ENCODE measurements at regions not wholly inside any gene's neighbourhood (a gene's known extent, or its start where the extent isn't known, plus 50 kb on each side); places are given as distances from the start of the nearest gene placed in this dataset.
"Not testable (repeated sequence)": the region's sequence is repeated elsewhere in the genome, so short reads cannot be mapped to it uniquely, and the experiment has no call there.

GRCh38 chr3:20322085-20322484 lies 136.1 kb upstream of the SGO1 start:
- Mint-ChIP-seq H3K4me1 (ENCODE audit: low read depth) (no peaks in the 10 kb centered on the region), H3K4me3 (no peak overlapping the region), H3K9me3 (no peaks in the 10 kb centered on the region), H3K27me3 (no peaks in the 10 kb centered on the region), H3K36me3 (ENCODE audit: low read depth) (no peaks in the 10 kb centered on the region), H3K27ac (no peak overlapping the region)
- no peak for DNase-seq

- Mint-ChIP-seq H3K4me3 (no peak overlapping the region), H3K27ac (no peak overlapping the region), H3K27me3 (no peaks in the 10 kb centered on the region), H3K4me1 (ENCODE audit: low read depth) (no peaks in the 10 kb centered on the region), H3K36me3 (ENCODE audit: low read depth) (no peaks in the 10 kb centered on the region), H3K9me3 (no peaks in the 10 kb centered on the region)
- no peak for DNase-seq
Measured at GRCh38 chr3:20321391-20322047, 135.5 kb upstream of the SGO1 start.

GRCh38 chr3:20320489-20320888 lies 134.5 kb upstream of the SGO1 start:
- Mint-ChIP-seq H3K27me3 (no peaks in the 10 kb centered on the region), H3K27ac (no peak overlapping the region), H3K9me3 (no peaks in the 10 kb centered on the region), H3K36me3 (ENCODE audit: low read depth) (no peaks in the 10 kb centered on the region), H3K4me1 (ENCODE audit: low read depth) (no peaks in the 10 kb centered on the region), H3K4me3 (no peak overlapping the region)
- no peak for DNase-seq

DNA sequence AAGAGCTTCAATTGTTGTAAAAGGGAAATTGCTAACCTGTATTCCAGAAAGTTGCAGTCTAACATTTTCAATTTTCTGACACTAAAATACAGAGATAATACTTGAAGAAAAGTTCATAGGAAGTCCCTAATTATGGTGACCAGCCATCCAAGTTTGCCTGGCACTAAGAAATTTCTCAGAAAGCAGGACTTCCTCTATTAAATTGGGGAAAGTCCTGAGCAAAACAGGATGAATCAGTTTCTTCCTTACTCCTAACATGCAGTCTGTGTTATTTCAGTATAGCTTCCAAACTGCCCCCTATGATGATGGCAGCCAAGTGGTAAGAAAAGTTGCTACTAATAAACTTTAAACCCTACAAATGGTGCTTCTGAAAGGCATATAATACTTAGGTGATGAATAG lies 133.5 kb upstream of the SGO1 start:
- no peaks in the 10 kb centered on the region for H3K27me3 Mint-ChIP-seq
- H3K36me3 Mint-ChIP-seq (ENCODE audit: low read depth): no peaks in the 10 kb centered on the region
- no peaks in the 10 kb centered on the region for H3K4me1 Mint-ChIP-seq (ENCODE audit: low read depth)
- H3K27ac Mint-ChIP-seq: no peak overlapping the region
- no peak for DNase-seq
- H3K4me3 Mint-ChIP-seq: no peak overlapping the region
- H3K9me3 Mint-ChIP-seq: no peaks in the 10 kb centered on the region

DNA sequence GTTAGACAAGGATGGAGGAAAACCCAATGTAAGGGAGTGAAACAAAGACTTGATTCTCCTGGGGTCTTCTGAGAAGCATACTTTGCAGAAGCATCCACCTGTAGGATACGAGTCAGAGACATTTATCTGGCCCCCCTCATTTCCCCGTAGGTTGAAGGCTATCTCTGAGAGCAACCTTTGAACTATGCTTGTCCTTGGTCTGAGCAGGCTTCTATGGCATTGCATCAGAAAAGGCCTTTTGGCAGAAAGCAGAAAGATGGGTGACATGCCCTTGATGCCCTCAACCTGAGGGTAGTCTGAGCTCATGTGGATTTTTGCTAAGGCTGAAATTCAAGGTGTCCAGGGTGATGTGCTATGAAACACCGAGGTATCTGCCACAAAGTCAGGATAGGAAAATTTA lies 131.6 kb upstream of the SGO1 start:
- Mint-ChIP-seq H3K4me1 (ENCODE audit: low read depth) (no peaks in the 10 kb centered on the region), H3K9me3 (no peaks in the 10 kb centered on the region), H3K27ac (no peak overlapping the region), H3K4me3 (no peak overlapping the region), H3K36me3 (ENCODE audit: low read depth) (no peaks in the 10 kb centered on the region), H3K27me3 (no peaks in the 10 kb centered on the region)
- no peak for DNase-seq

DNA sequence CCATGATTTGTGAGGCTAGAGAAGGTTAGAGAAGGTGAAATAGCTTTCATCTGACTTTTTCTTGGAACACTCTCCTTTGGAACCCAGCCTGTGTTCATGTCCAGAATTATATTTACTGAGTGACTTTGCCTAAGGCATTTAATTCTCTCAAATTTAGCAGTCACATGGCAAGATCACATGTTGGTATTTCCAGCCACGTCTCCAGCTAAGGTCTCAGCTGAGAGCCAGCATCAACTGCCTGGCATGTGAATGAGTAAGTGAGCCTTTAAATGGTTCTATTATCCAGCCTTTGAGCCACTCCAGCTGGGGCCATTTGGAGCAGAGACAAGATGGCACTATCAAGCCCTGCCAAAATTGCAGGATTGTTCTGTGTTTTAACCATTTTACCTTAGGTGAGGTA lies 130.2 kb upstream of the SGO1 start:
- H3K36me3 Mint-ChIP-seq (ENCODE audit: low read depth): no peaks in the 10 kb centered on the region
- H3K27ac Mint-ChIP-seq: no peak overlapping the region
- no peaks in the 10 kb centered on the region for H3K4me1 Mint-ChIP-seq (ENCODE audit: low read depth)

GRCh38 chr3:20310629-20311028 lies 124.6 kb upstream of the SGO1 start:
- DNase-seq: no peak
- H3K27ac Mint-ChIP-seq: no peak overlapping the region
- no peaks in the 10 kb centered on the region for H3K27me3 Mint-ChIP-seq
- H3K36me3 Mint-ChIP-seq (ENCODE audit: low read depth): no peaks in the 10 kb centered on the region
- no peak overlapping the region for H3K4me3 Mint-ChIP-seq
- H3K4me1 Mint-ChIP-seq (ENCODE audit: low read depth): no peaks in the 10 kb centered on the region
- H3K9me3 Mint-ChIP-seq: no peaks in the 10 kb centered on the region

More for the DNA sequence above, 130.2 kb upstream of the SGO1 start:
- no peak for DNase-seq
- Mint-ChIP-seq H3K4me3 (no peak overlapping the region), H3K27me3 (no peaks in the 10 kb centered on the region), H3K9me3 (no peaks in the 10 kb centered on the region)

GRCh38 chr3:20307383-20307782 lies 121.4 kb upstream of the SGO1 start:
- Mint-ChIP-seq H3K27me3 (no peaks in the 10 kb centered on the region), H3K4me3 (no peak overlapping the region), H3K4me1 (ENCODE audit: low read depth) (no peaks in the 10 kb centered on the region), H3K36me3 (ENCODE audit: low read depth) (no peaks in the 10 kb centered on the region), H3K9me3 (no peaks in the 10 kb centered on the region), H3K27ac (no peak overlapping the region)
- no peak for DNase-seq

GRCh38 chr3:20305647-20306046 lies 119.6 kb upstream of the SGO1 start:
- Mint-ChIP-seq H3K27me3 (no peaks in the 10 kb centered on the region), H3K36me3 (ENCODE audit: low read depth) (no peaks in the 10 kb centered on the region), H3K4me1 (ENCODE audit: low read depth) (no peaks in the 10 kb centered on the region), H3K4me3 (no peak overlapping the region), H3K27ac (no peak overlapping the region), H3K9me3 (no peaks in the 10 kb centered on the region)
- DNase-seq: no peak

DNA sequence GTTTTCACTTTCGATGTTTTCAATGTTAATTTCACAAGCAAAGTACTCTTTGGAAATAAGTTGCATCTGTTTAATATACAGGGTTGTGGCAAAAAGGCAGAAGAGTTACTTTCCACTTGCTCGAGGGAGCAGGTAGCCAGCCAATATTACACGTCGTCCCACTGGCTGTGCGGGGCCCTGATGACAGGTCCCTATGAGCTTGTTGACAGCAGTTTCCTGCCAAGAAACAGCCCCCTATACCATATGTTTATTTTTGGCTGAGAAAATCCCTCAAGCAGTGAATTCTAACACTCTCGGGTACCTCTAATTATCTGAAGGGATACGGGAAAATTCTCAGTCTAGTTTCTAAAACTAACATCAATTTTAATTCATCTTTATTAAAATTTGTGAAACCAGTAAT lies 116.8 kb upstream of the SGO1 start:
- DNase-seq: no peak
- no peaks in the 10 kb centered on the region for H3K4me1 Mint-ChIP-seq (ENCODE audit: low read depth)
- H3K36me3 Mint-ChIP-seq (ENCODE audit: low read depth): no peaks in the 10 kb centered on the region
- H3K27ac Mint-ChIP-seq: no peak overlapping the region
- H3K27me3 Mint-ChIP-seq: no peaks in the 10 kb centered on the region
- H3K9me3 Mint-ChIP-seq: no peaks in the 10 kb centered on the region
- H3K4me3 Mint-ChIP-seq: no peak overlapping the region

- H3K4me1 Mint-ChIP-seq (ENCODE audit: low read depth): no peaks in the 10 kb centered on the region
- no peak overlapping the region for H3K4me3 Mint-ChIP-seq
- H3K27me3 Mint-ChIP-seq: no peaks in the 10 kb centered on the region
- H3K36me3 Mint-ChIP-seq (ENCODE audit: low read depth): no peaks in the 10 kb centered on the region
- DNase-seq: no peak
- no peak overlapping the region for H3K27ac Mint-ChIP-seq
- peaks cover 32% of the 10 kb centered on the region for H3K9me3 Mint-ChIP-seq
Measured at GRCh38 chr3:20288050-20288449, 102.0 kb upstream of the SGO1 start.

DNA sequence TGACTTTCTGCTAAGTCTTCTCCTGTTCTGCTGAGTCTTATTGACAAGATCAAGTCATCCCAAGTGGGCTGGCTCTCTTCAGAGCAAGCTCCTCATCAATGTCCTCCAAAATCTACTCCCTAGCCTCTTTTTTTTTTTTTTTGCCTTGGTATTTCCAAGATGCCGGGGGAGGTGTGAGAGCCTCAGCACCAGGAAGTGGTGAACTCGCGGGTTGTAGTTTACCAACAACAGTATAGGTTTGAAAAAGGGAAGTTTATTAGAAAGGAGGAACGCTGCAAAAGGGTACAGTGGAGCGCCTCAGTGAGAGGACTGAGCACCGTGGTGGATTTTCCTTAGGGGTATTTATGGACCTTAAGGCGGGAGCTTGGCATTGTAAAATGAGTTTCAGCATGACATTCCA lies 94.3 kb upstream of the SGO1 start:
- H3K9me3 Mint-ChIP-seq: peaks cover 17% of the 10 kb centered on the region
- no peaks in the 10 kb centered on the region for H3K27me3 Mint-ChIP-seq
- no peak for DNase-seq
- no peak overlapping the region for H3K27ac Mint-ChIP-seq
- H3K4me1 Mint-ChIP-seq (ENCODE audit: low read depth): peaks cover 6% of the 10 kb centered on the region
- peaks cover 4% of the 10 kb centered on the region for H3K36me3 Mint-ChIP-seq (ENCODE audit: low read depth)
- no peak overlapping the region for H3K4me3 Mint-ChIP-seq

DNA sequence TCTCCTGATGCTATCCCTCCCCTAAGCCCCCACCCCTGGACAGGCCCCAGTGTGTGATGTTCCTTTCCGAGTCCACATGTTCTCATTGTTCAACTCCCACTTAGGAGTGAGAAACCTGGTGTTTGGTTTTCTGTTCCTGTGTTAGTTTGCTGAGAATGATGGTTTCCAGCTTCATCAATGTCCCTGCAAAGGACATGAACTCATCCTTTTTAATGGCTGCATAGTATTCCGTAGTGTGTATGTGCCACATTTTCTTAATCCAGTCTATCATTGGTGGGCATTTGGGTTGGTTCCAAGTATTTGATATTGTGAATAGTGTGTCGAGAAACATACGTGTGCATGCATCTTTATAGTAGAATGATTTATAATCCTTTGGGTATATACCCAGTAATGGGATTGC lies 80.0 kb upstream of the SGO1 start:
- not testable (repeated sequence) for DNase-seq; H3K4me1 Mint-ChIP-seq (ENCODE audit: low read depth); H3K4me3 Mint-ChIP-seq; H3K27me3 Mint-ChIP-seq; H3K27ac Mint-ChIP-seq; H3K36me3 Mint-ChIP-seq (ENCODE audit: low read depth)
- peaks cover 15% of the 10 kb centered on the region for H3K9me3 Mint-ChIP-seq

DNA sequence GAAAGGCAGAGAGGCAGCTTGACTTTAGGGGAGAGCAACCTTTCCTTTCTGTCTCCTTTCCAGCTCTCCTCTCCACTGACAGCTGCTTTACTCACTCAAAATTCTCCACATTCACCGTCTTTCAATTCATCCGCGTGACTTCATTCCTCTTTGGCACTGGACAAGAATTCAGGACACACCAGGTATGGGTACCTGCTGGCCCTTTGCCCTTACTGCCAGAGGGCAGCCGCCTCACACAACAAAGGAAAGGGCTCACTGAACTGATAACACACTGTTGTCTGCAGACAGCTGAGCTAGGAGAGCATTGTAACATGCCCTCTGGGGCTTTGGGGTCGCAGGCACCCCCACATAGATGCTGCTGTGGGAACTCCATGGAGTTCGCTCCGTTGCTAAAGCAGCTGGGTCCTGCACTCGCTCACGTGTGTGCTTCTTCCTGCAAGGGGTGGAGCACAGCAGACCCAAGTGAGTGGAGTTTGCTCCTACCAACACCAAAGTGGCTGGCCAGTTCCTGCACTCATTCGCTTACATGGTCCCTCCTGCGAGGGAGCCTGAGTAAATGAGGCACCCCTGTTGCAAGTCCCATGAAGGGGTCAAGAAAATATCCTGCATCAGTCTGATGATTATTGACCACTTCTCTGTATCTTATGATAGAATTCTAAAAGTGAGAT lies 79.0 kb upstream of the SGO1 start:
- Mint-ChIP-seq H3K27ac (no peak overlapping the region), H3K4me3 (no peak overlapping the region), H3K4me1 (ENCODE audit: low read depth) (no peaks in the 10 kb centered on the region), H3K36me3 (ENCODE audit: low read depth) (peaks cover 3% of the 10 kb centered on the region), H3K27me3 (no peaks in the 10 kb centered on the region), H3K9me3 (peaks cover 15% of the 10 kb centered on the region)
- DNase-seq: no peak

DNA sequence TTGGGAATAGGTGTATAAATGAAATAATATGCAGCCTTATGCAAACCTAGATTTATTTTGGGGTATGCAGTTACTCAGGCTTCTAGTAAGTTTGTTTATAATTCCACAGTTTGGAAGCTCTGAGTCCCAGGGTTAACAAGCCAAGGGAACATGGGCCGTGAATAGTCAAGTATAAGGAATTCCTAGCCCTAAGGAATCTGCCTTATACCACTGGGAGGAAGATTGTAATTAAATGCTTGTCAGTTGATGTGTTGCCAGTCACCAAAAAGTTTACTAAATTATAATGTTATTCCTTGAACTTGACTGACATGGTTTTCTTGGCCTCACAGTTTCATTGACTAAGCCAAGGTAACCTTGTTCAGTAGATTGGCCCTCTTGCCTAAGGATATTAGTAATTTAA lies 72.4 kb upstream of the SGO1 start:
- Mint-ChIP-seq H3K4me1 (ENCODE audit: low read depth) (no peaks in the 10 kb centered on the region), H3K9me3 (peaks cover 2% of the 10 kb centered on the region)
- DNase-seq: no peak

DNA sequence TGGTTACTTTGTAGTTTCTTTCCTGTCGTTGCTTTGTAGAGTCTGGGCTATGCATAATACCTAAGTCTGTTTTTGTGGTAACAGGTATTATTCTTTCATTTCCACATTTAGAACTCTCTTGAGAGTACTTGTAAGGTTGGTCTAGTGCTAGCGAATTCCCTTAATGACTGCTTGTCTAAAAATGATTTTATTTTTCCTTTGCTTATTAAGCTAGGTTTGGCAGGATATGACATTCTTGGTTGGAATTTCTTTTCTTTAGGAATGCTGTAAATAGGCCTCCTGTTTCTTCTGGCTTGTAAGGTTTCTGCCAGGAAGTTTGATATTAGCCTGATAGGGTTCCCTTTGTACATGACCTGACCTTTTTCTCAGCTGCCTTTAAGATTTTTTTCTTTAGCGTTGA lies 70.1 kb upstream of the SGO1 start:
- DNase-seq: no peak
- Mint-ChIP-seq H3K4me3 (no peak overlapping the region), H3K27ac (no peak overlapping the region), H3K36me3 (ENCODE audit: low read depth) (no peaks in the 10 kb centered on the region), H3K4me1 (ENCODE audit: low read depth) (no peaks in the 10 kb centered on the region), H3K9me3 (peaks cover 2% of the 10 kb centered on the region), H3K27me3 (no peaks in the 10 kb centered on the region)

More for the DNA sequence above, 72.4 kb upstream of the SGO1 start:
- no peaks in the 10 kb centered on the region for H3K27me3 Mint-ChIP-seq
- no peak overlapping the region for H3K4me3 Mint-ChIP-seq
- no peaks in the 10 kb centered on the region for H3K36me3 Mint-ChIP-seq (ENCODE audit: low read depth)
- H3K27ac Mint-ChIP-seq: no peak overlapping the region
